H1 (cell line): ENCODE measurements at regions not wholly inside any gene's neighbourhood (a gene's known extent, or its start where the extent isn't known, plus 50 kb on each side); places are given as distances from the start of the nearest gene placed in this dataset.

ENCODE experiments used
- CTCF ChIA-PET: fragments of 300-600 bp; sonication (Branson Sonifier 250); formaldehyde crosslinking; loops from one replicate; lab custom pipeline; 2021; ENCODE audit not compliant: partially characterized antibody; lab: Charles Lee
- POLR2A ChIA-PET: fragments of 300-600 bp; sonication (Branson Sonifier 250); formaldehyde crosslinking; loops from one replicate; lab custom pipeline; 2021; ENCODE audit warnings: inconsistent platforms; ENCODE audit not compliant: partially characterized antibody; lab: Charles Lee
- DNase-seq, 2 experiments: peaks; one replicate each; pipeline versions ENCODE4 v3.0.0 to v3.0.0-alpha.2; 2010 to 2022; ENCODE audit warnings: low spot score in 2 of 2, low read depth in 1 of 2, mixed read lengths in 1 of 2
- FAIRE-seq: peaks from 2 replicates; lab custom pipeline; 2011; peaks lifted over from hg19 to GRCh38; lab: Jason Lieb, UNC
- H2AFZ ChIP-seq: 2 replicates; pipeline ENCODE4 v1.8.1; 2012; ENCODE audit warnings: low read length, inconsistent platforms
- H2AK5ac ChIP-seq: 2 replicates; pipeline ENCODE4 v1.6.1; 2013; ENCODE audit warnings: low read depth, low read length
- H2BK120ac ChIP-seq: replicated peaks from 2 replicates; pipeline ENCODE3; 2013; ENCODE audit warnings: low read depth, low read length, inconsistent platforms
- H2BK12ac ChIP-seq: 2 replicates; pipeline ENCODE4 v1.6.1; 2013; ENCODE audit warnings: low read depth, low read length
- H2BK15ac ChIP-seq: 2 replicates; pipeline ENCODE4 v1.6.1; 2013; ENCODE audit warnings: low read length
- H2BK20ac ChIP-seq: 2 replicates; pipeline ENCODE4 v1.6.1; 2013; ENCODE audit warnings: low read length
- H2BK5ac ChIP-seq: 2 replicates; pipeline ENCODE4 v1.6.1; 2013; ENCODE audit warnings: low read depth, low read length
- H3K14ac ChIP-seq: 2 replicates; pipeline ENCODE4 v1.6.1; 2013; ENCODE audit warnings: inconsistent platforms; ENCODE audit not compliant: insufficient read length
- H3K18ac ChIP-seq: 2 replicates; pipeline ENCODE4 v1.6.1; 2013; ENCODE audit warnings: low read length; ENCODE audit errors: extremely low read depth
- H3K23ac ChIP-seq: 2 replicates; pipeline ENCODE4 v1.6.1; 2013; ENCODE audit warnings: inconsistent platforms; ENCODE audit not compliant: insufficient read length
- H3K23me2 ChIP-seq: 2 replicates; pipeline ENCODE4 v1.6.1; 2013; ENCODE audit warnings: low read depth, low read length
- H3K27ac ChIP-seq: 2 replicates; pipeline ENCODE4 v1.6.1; 2011; ENCODE audit warnings: low read depth, low read length, inconsistent platforms
- H3K27me3 ChIP-seq, 4 experiments: replicated peaks in 1 of 4; 1 replicate in 1 of 4; 2 replicates in 3 of 4; pipeline versions ENCODE4 v1.6.1 to v1.8.1; 2011 to 2013; ENCODE audit warnings: low read length in 3 of 4, mild to moderate bottlenecking in 3 of 4, inconsistent platforms in 2 of 4, mixed read lengths in 2 of 4, moderate library complexity in 1 of 4; ENCODE audit not compliant: control insufficient read depth in 3 of 4, insufficient read depth in 3 of 4; ENCODE audit errors: extremely low read depth in 1 of 4
- H3K36me3 ChIP-seq, 4 experiments: 2 replicates each; pipeline versions ENCODE4 v1.6.1 to v1.8.1; 2011 to 2013; ENCODE audit warnings: mild to moderate bottlenecking in 4 of 4, low read length in 3 of 4, moderate library complexity in 2 of 4, control low read depth in 1 of 4, inconsistent platforms in 1 of 4; ENCODE audit not compliant: insufficient read depth in 4 of 4, control insufficient read depth in 2 of 4
- H3K4ac ChIP-seq: replicated peaks from 2 replicates; pipeline ENCODE3; 2013; ENCODE audit warnings: low read length, low read depth, mixed read lengths, inconsistent platforms; ENCODE audit not compliant: insufficient read length
- H3K4me1 ChIP-seq, 4 experiments: replicated peaks in 1 of 4; 1 replicate in 1 of 4; 2 replicates in 3 of 4; pipeline versions ENCODE4 v1.6.1 to v1.8.1; 2011 to 2013; ENCODE audit warnings: low read length in 3 of 4, inconsistent platforms in 2 of 4, mixed read lengths in 1 of 4; ENCODE audit not compliant: insufficient read depth in 4 of 4, control insufficient read depth in 3 of 4
- H3K4me2 ChIP-seq, 2 experiments: 2 replicates each; pipeline versions ENCODE4 v1.6.1 to v1.8.1; 2011 to 2013; ENCODE audit warnings: low read depth in 2 of 2, low read length in 2 of 2, control low read depth in 1 of 2, inconsistent platforms in 1 of 2, mild to moderate bottlenecking in 1 of 2; ENCODE audit not compliant: insufficient read depth in 1 of 2
- H3K4me3 ChIP-seq, 4 experiments: fragments of 200-600, 300-600 bp in 1 of 4; sonication (generic), shearing (Covaris generic), sonication (Bioruptor Twin) in 1 of 4; 2 replicates each; pipeline versions ENCODE4 v1.5.1 to v1.8.1; 2011 to 2016; ENCODE audit warnings: low read length in 4 of 4, low read depth in 3 of 4, control low read depth in 2 of 4, inconsistent platforms in 2 of 4, mild to moderate bottlenecking in 2 of 4, mixed read lengths in 1 of 4, moderate library complexity in 1 of 4; ENCODE audit not compliant: insufficient read depth in 2 of 4; ENCODE audit errors: extremely low read depth in 1 of 4
- H3K56ac ChIP-seq: replicated peaks from 2 replicates; pipeline ENCODE3; 2013; ENCODE audit warnings: low read depth, mild to moderate bottlenecking, mixed read lengths, low read length, inconsistent platforms; ENCODE audit not compliant: insufficient read length
- H3K79me1 ChIP-seq: 2 replicates; pipeline ENCODE4 v1.6.1; 2013; ENCODE audit warnings: low read depth, low read length, control low read depth
- H3K79me2 ChIP-seq, 2 experiments: 2 replicates each; pipeline versions ENCODE4 v1.6.1 to v1.8.1; 2012 to 2013; ENCODE audit warnings: low read length in 2 of 2, mild to moderate bottlenecking in 2 of 2, inconsistent platforms in 1 of 2; ENCODE audit not compliant: insufficient read depth in 2 of 2, control insufficient read depth in 1 of 2
- H3K9ac ChIP-seq, 4 experiments: replicated peaks in 1 of 4; 1 replicate in 1 of 4; 2 replicates in 3 of 4; pipeline versions ENCODE4 v1.6.1 to v1.8.1; 2011 to 2013; ENCODE audit warnings: low read depth in 3 of 4, low read length in 3 of 4, control low read depth in 2 of 4, mild to moderate bottlenecking in 2 of 4, moderate library complexity in 2 of 4, inconsistent platforms in 1 of 4; ENCODE audit errors: extremely low read depth in 1 of 4
- H3K9me3 ChIP-seq, 2 experiments: 2 replicates each; pipeline versions ENCODE4 v1.6.1 to v1.8.1; 2012 to 2013; ENCODE audit warnings: mild to moderate bottlenecking in 2 of 2, moderate library complexity in 2 of 2, control low read depth in 1 of 2, inconsistent platforms in 1 of 2, low read depth in 1 of 2, low read length in 1 of 2, mixed read lengths in 1 of 2; ENCODE audit not compliant: insufficient read depth in 2 of 2
- H4K20me1 ChIP-seq, 2 experiments: replicated peaks in 1 of 2; 2 replicates each; pipeline versions ENCODE3 to v1.8.1; 2011 to 2013; ENCODE audit warnings: inconsistent platforms in 2 of 2, low read length in 2 of 2, mild to moderate bottlenecking in 1 of 2; ENCODE audit not compliant: insufficient read depth in 2 of 2, control insufficient read depth in 1 of 2
- H4K5ac ChIP-seq: 2 replicates; pipeline ENCODE4 v1.6.1; 2013; ENCODE audit warnings: low read length, low read depth, mixed read lengths, inconsistent platforms; ENCODE audit not compliant: insufficient read length
- H4K8ac ChIP-seq: 2 replicates; pipeline ENCODE4 v1.8.0; 2013; ENCODE audit warnings: mild to moderate bottlenecking, moderate library complexity, low read length, inconsistent platforms; ENCODE audit not compliant: insufficient read depth; ENCODE audit errors: extremely low read depth
- H4K91ac ChIP-seq: replicated peaks from 2 replicates; pipeline ENCODE3; 2013; ENCODE audit warnings: low read length, mixed read lengths, inconsistent platforms; ENCODE audit not compliant: insufficient read length
- BRCA1 ChIP-seq: IDR thresholded peaks from 2 replicates; pipeline ENCODE4 v1.6.1; 2012; ENCODE audit warnings: low read depth, low read length, improper control_type of control experiment
- CBX5 ChIP-seq: fragments of 300-800, 300-1000 bp; sonication (generic); IDR thresholded peaks from 2 replicates; pipeline ENCODE4 v1.7.1; 2016; ENCODE audit warnings: antibody characterized with exemption, low read length, low read depth
- CHD1 ChIP-seq: IDR thresholded peaks from 2 replicates; pipeline ENCODE4 v1.6.1; 2012; ENCODE audit warnings: low read depth, low read length, improper control_type of control experiment
- CTBP2 ChIP-seq: IDR thresholded peaks from 2 replicates; pipeline ENCODE4 v1.7.0; 2011; ENCODE audit warnings: borderline replicate concordance, mild to moderate bottlenecking, moderate library complexity, mixed read lengths, low read length; ENCODE audit not compliant: insufficient read depth, insufficient read length
- FOSL1 ChIP-seq: IDR thresholded peaks from 2 replicates; pipeline ENCODE4 v1.6.1; 2011; ENCODE audit warnings: mild to moderate bottlenecking, low read depth, low read length, moderate library complexity; ENCODE audit not compliant: insufficient read depth
- NANOG ChIP-seq: IDR thresholded peaks from 2 replicates; pipeline ENCODE4 v1.6.1; 2011; ENCODE audit warnings: low read length, low read depth, mild to moderate bottlenecking, inconsistent platforms; ENCODE audit not compliant: insufficient read depth, poor library complexity, severe bottlenecking
- POLR2A ChIP-seq, 2 experiments: IDR thresholded peaks; 1 replicate in 1 of 2; 2 replicates in 1 of 2; pipeline ENCODE4 v1.6.1; 2011; ENCODE audit warnings: low read depth in 2 of 2, low read length in 2 of 2, mild to moderate bottlenecking in 2 of 2; ENCODE audit errors: control extremely low read depth in 1 of 2
- RAD21 ChIP-seq, 2 experiments: IDR thresholded peaks in 1 of 2; conservative IDR thresholded peaks in 1 of 2; 2 replicates each; pipeline ENCODE4 v1.6.1; 2011; ENCODE audit warnings: low read depth in 2 of 2, low read length in 2 of 2, improper control_type of control experiment in 1 of 2, inconsistent platforms in 1 of 2, mild to moderate bottlenecking in 1 of 2, moderate library complexity in 1 of 2
- TAF7 ChIP-seq: optimal IDR thresholded peaks from 2 replicates; pipeline ENCODE3; 2011; ENCODE audit warnings: low read depth, mild to moderate bottlenecking, inconsistent platforms, low read length, moderate library complexity, borderline replicate concordance
- YY1 ChIP-seq: IDR thresholded peaks from 2 replicates; pipeline ENCODE4 v1.6.1; 2011; ENCODE audit warnings: low read depth, mild to moderate bottlenecking, low read length
- WGBS, 2 experiments: shearing (Covaris generic) in 1 of 2; methylation state at CpG; one replicate each; pipeline versions ENCODE4 v1.1.6 to v1.1.7; 2013 to 2015; ENCODE audit warnings: low lambda C conversion rate in 2 of 2, mixed read lengths in 2 of 2, inconsistent platforms in 1 of 2, low coverage in 1 of 2, missing lambda C conversion rate in 1 of 2; ENCODE audit not compliant: insufficient replicate concordance in 2 of 2, insufficient coverage in 1 of 2, insufficient read length in 1 of 2; ENCODE audit errors: extremely low coverage in 1 of 2, missing lambda C conversion rate in 1 of 2; 5-methylcytosine and 5-hydroxymethylcytosine counted together

DNA sequence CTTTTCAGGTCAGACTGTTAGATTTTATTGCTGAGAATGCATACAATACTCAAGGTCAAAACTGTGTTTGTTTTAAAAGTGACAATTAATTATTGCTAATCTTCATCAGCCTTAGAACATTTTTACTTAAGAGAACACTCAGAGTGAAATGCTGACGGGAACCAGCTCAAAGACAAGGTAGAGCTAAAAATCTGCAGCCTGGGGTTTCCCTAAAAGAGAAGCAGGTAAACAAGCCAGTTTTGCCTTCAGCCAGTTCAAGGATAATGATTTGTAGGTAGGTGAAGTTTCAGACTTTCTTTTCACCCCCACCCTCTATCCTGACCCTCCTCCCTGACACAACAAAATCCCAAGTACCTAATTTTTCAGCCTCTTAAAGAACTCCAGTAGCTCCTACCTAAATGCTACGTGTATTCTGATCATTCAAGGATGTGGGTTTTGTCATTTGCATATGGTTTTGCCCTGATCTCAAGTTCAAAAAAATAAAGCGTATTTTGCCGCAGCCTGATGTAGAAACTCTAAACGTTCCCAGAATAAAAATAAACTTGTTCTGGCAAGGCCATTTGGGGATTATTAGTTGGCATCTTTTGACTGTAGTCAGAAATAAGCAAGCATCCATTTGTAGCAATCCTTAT lies 407.2 kb downstream of the EFNA5 start:
- FAIRE-seq, result no peak

More for the DNA sequence above, 407.2 kb downstream of the EFNA5 start:
- no peak overlapping the region for H4K91ac ChIP-seq
- H3K4me2 ChIP-seq, result no peak overlapping the region
- no peak overlapping the region for H3K14ac ChIP-seq
- no peaks in the 10 kb centered on the region for H3K4me1 ChIP-seq
- H3K9me3 ChIP-seq, result no peaks in the 10 kb centered on the region
- H4K5ac ChIP-seq, result no peak overlapping the region
- peak overlapping the region; percentile 60; the same call in 1 of the 2 replicates for H2AFZ ChIP-seq
- H4K8ac ChIP-seq, result no peak overlapping the region
- no peak overlapping the region for H3K18ac ChIP-seq
- POLR2A ChIA-PET, result no interaction called here
- H2BK5ac ChIP-seq, result no peak overlapping the region
- H2BK15ac ChIP-seq, result no peak overlapping the region
- no peak overlapping the region for H3K56ac ChIP-seq
- no peak overlapping the region for H2BK20ac ChIP-seq
- no peak overlapping the region for H3K9ac ChIP-seq
- H3K36me3 ChIP-seq, result no peaks in the 10 kb centered on the region
- no peaks in the 10 kb centered on the region for H3K79me2 ChIP-seq
- H2BK12ac ChIP-seq, result no peak overlapping the region
- no peak overlapping the region for H3K4ac ChIP-seq
- H3K27me3 ChIP-seq, result no peaks in the 10 kb centered on the region
- no peaks in the 10 kb centered on the region; the same call in 1 of the 2 replicates for H3K23me2 ChIP-seq
- no peak for DNase-seq
- WGBS, 2 experiments, result 84% methylated on average over 5 of the region's 5 CpGs; no CpG with 5 or more reads in 1 of the 2 experiments
- no peak overlapping the region for H3K4me3 ChIP-seq
- no peak overlapping the region for H3K23ac ChIP-seq
- CTCF ChIA-PET, result interaction anchor here (0.9 to 1.1 kb wide), 2 partner anchors 12 to 16 kb away, joined by 3 to 5 read pairs; no protein-coding TSS in a partner anchor
- no peaks in the 10 kb centered on the region for H3K79me1 ChIP-seq
- no peak overlapping the region for H3K27ac ChIP-seq
- TF ChIP-seq CBX5 (no peak), TAF7 (no peak), CHD1 (no peak), POLR2A (IDR thresholded peaks at IDR 0.05; ENCODE audit: control extremely low read depth in 1 of 2, low read depth in 2 of 2, low read length in 2 of 2) (no peak), BRCA1 (no peak), RAD21 (IDR thresholded peaks at IDR 0.05 in 1 of 2, conservative IDR thresholded peaks at IDR 0.05 in 1 of 2; ENCODE audit: low read depth in 2 of 2, low read length in 2 of 2) (no peak), FOSL1 (no peak), NANOG (no peak), YY1 (no peak), CTBP2 (no peak)
- TF ChIP-seq, all 59 proteins: peak for 0
- Histone ChIP-seq H2AK5ac (no peak overlapping the region), H4K20me1 (no peaks in the 10 kb centered on the region), H2BK120ac (no peak overlapping the region)
